GM12865 (cell line): ENCODE measurements at regions not wholly inside any gene's neighbourhood (a gene's known extent, or its start where the extent isn't known, plus 50 kb on each side); places are given as distances from the start of the nearest gene placed in this dataset.

Experiments
- DNase-seq: peaks from one replicate; pipeline ENCODE4 v3.0.0; 2010; ENCODE audit warnings: low read depth
- H3K4me3 ChIP-seq: 2 replicates; pipeline ENCODE4 v1.5.1; 2011; ENCODE audit warnings: mild to moderate bottlenecking, low read depth, low read length, control low read depth
- TF ChIP-seq, protein P1 (sequence below): IDR thresholded peaks from 2 replicates; pipeline ENCODE4 v1.5.1; 2011; ENCODE audit warnings: low read length, control low read depth, low read depth, inconsistent platforms; ENCODE audit not compliant: insufficient read depth; ENCODE audit errors: missing control alignments

DNA sequence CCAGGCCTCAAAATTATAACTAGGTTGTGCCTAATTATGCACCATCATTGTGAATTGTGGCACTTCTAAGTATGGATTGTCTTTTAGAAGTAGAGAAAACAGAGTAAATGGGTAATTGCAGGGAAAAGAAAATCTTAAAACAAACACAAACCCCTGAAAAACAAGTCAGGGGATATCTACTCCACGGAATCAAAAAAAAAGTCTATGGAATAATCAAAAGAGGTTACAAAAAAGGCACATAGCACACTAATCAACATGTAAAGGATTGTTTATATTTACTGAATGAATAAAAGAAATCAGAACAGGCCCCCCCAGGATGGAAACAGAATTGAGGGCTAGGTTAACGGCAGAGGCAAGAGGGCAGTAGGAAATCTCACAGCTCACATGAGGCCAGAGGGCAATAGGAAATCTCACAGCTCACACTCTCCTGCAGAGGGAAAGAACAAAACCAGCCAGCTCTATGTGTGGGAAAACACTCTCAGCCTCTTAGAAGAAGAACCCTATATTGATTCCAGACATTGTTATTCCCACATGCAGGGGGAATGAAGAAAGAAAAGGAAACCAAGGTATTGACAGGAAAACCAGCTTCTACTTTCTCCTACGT is 72.7 kb upstream of the FNDC3B start:
- no peak overlapping the region for H3K4me3 ChIP-seq
- TF ChIP-seq, protein P1, sequence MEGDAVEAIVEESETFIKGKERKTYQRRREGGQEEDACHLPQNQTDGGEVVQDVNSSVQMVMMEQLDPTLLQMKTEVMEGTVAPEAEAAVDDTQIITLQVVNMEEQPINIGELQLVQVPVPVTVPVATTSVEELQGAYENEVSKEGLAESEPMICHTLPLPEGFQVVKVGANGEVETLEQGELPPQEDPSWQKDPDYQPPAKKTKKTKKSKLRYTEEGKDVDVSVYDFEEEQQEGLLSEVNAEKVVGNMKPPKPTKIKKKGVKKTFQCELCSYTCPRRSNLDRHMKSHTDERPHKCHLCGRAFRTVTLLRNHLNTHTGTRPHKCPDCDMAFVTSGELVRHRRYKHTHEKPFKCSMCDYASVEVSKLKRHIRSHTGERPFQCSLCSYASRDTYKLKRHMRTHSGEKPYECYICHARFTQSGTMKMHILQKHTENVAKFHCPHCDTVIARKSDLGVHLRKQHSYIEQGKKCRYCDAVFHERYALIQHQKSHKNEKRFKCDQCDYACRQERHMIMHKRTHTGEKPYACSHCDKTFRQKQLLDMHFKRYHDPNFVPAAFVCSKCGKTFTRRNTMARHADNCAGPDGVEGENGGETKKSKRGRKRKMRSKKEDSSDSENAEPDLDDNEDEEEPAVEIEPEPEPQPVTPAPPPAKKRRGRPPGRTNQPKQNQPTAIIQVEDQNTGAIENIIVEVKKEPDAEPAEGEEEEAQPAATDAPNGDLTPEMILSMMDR: no peak
- no peak for DNase-seq

DNA sequence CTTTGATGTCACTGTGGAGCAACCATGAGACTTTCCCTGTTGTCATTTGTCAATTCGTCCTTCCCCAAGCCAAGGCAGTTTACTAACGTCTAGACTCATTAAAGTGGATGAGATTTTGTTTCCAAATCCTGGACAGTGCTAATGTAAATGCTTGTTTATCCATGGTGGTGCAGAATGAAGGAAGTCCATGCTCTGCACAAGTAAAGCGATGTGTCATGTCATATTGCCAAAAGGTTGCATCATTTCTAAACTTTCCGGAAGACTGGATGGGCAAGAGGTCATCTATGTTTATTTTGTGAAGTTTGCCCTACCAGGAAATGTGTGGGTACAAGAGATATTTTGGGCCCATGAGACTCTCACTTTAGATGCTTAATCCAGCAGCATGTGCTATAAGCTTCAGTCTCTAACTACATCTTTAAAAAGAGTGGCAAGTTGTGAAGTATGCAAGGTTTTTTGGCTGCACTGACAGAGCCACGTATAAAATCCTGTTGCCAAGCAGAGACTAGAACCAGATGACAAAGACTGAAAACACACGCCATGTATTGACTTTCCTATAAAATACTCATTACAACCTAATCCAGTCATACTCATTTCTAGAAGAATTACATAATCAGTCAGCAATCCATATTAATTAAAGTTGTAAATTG is 72.1 kb upstream of the FNDC3B start:
- TF ChIP-seq, protein P1: no peak
- no peak overlapping the region for H3K4me3 ChIP-seq
- DNase-seq: no peak

DNA sequence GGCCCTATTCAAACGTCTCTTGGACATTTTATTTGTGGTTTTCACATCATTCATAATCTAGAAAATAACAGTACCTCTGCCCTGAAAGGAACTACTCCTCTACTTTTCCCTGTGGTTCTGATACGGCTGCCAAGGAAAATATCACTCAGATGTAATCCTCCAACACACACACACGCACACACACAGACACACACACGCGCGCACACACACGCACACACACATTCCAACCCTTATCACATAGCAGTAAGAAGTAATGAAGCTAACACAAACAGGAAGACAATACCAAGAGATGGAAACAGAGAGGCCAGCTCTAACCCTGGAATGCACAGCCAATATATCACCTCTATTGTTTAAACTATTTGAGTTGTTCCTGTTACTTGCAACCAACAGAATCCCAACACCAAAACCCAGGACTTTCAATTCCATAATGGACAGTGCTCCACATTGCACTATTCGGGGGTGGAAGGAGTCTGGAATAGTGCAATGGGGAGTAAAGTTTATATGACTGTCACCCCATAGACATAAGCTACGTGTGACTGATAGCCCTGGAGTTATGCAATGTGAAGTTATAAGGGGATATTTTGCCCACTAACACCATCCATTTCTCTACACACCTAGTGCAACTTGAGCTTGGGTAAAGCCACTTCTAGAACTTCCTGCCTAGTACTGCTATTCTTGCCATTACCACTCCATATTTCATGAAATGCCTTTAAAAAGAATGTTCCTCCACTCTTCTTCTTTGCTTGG is 71.3 kb upstream of the FNDC3B start:
- TF ChIP-seq, protein P1: no peak
- no peak for DNase-seq
- H3K4me3 ChIP-seq: no peak overlapping the region

DNA sequence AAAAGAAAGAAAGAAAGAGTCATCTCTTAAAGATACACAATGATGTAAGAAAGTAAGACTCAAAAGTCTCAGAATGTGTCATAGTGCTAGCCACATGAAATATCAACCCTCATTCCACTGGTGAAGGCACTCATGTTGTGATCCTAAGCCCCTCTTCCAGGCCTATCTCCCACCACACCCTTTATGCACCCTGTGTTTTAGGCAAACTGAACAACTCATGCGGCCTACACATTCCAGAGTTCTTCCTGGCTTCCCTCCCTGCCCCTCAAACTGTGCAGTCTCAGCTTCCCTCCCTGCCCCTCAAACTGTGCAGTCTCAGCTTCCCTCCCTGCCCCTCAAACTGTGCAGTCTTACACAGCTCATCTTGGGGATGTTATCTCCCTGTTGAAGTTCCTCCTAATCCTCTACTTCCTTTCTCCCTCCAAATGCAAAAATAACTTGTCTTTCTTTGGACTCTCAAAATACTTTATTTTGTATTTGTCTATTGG is 69.0 kb upstream of the FNDC3B start:
- peak; percentile 18 for DNase-seq
- TF ChIP-seq, protein P1: no peak
- H3K4me3 ChIP-seq: no peak overlapping the region

DNA sequence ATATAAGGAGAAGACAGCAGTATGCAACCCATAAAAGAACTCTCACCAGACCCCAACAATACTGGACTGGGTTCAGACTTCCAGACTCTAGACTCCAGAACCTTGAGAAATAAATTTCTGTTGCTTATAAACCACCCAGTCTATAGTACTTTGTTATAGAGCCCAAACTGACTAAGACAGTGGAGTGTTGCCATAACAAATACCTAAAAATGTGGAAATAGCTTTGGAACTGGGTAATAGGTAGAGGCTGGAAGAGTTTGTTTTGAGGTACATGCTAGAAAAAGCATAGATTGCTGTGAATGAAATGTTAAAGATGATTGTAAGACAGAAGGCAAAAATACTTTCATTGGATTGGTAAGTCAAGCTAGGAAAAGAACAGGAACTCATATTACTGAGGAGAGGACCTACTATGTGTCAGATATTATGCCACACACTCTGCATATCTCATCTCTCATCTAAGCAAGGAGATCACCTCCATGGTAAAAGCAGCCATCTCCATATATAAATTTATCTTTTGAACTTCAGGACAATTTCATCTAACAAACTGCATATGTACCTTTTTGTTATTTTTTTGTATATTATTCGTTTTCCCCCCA is 67.4 kb upstream of the FNDC3B start:
- TF ChIP-seq, protein P1: no peak
- no peak overlapping the region for H3K4me3 ChIP-seq
- no peak for DNase-seq

DNA sequence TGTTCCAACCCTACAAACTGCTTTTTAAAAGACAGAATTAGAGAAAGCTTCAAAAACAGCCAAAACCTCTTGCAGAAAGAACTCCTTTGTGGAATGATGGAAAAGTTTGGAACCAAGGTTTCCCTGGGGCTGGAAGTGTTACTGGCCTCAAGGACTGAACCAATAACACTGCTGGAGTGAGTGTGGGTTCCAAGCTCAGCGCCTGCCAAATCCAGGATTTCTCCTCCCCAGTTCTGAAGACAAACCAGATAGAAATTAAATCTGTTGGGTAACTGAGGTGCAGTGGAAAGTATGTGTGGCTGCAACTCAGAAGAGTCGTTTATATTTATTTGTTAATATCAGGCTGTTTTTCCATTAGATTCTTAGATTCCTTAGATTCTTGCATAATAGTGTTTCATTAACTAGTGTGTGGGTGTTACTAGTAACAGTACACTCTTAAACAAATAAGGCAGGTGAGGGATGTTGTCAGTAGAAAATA is 66.5 kb upstream of the FNDC3B start:
- TF ChIP-seq, protein P1: no peak
- DNase-seq: no peak
- H3K4me3 ChIP-seq: no peak overlapping the region
